A204.1 (cell line): ENCODE measurements at regions not wholly inside any gene's neighbourhood (a gene's known extent, or its start where the extent isn't known, plus 50 kb on each side); places are given as distances from the start of the nearest gene placed in this dataset.

Experiments used
- FAIRE-seq: peaks from 2 replicates; lab custom pipeline; 2012; peaks lifted over from hg19 to GRCh38; lab: Jason Lieb, UNC

DNA sequence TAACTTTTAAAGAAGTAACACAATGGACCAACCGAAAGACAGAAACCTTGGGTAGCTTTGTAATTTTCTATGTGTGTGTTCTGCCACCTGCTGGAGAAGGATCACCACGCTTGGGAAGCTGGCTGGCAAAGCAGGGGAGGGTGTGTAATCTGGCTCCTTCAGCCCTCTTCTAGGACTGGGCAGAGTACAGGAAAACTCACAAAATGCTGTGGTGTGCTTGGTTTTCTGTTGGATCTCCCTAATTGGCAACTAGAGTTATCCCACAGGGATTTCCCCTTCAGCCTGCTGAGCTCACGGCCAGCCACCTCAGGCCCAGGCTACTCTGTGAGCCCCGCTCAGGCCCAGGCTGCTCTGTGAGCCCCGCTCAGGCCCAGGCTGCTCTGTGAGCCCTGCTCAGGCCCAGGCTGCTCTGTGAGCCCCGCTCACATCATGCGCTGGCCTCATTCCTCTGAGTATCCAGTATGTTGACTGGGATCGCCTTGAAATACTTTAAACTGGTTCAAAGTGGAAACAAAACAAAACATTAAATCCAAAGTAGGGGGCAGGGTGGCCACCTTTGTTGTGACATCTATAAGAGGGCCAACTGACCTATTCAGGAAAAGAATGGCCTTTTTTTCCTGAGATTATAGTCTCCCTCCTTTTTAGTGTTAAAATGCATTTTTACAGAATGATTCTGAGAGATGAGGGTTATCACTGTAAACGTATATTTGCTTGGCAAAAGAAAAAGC lies 52.0 kb upstream of the RNU6-8 start:
- FAIRE-seq: peak; percentile 67

DNA sequence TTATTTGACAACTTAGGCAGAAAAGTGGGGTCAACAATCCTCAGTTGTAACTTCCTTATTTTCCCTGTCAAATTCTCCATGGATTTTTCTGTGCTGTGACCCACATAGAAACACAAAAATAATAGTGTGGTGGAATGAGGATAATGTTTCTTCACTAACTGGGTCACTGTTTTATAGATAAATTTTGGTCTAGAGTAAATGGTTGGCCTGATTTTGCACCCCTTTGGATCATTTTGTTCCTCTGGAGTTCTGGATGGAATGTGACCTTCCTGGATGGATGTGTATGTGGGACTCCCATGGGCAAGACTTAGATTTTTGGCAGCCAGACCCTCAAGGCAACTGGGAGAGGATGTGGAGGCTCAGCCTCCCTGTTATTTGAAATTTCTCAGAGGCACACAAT lies 52.7 kb upstream of the RNU6-8 start:
- FAIRE-seq: no peak

DNA sequence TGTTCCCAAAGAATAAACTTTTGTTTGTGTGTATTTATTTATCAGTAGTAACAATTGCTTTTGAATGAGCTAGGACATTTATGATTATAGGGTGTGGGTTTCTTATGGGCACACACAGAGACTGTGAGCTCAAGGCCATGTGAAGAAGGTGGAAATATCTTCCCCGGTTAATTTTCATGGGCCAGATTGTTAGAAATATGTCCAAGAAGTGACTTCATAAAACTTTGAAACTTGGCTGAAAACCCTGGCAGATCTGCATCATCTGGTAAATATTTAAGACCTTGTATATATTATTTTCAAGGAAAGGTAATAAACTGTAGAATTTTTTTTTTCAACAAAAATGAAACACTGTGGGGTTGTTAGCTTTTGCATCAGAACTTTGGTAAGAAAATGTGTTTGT lies 53.5 kb upstream of the RNU6-8 start:
- no peak for FAIRE-seq

DNA sequence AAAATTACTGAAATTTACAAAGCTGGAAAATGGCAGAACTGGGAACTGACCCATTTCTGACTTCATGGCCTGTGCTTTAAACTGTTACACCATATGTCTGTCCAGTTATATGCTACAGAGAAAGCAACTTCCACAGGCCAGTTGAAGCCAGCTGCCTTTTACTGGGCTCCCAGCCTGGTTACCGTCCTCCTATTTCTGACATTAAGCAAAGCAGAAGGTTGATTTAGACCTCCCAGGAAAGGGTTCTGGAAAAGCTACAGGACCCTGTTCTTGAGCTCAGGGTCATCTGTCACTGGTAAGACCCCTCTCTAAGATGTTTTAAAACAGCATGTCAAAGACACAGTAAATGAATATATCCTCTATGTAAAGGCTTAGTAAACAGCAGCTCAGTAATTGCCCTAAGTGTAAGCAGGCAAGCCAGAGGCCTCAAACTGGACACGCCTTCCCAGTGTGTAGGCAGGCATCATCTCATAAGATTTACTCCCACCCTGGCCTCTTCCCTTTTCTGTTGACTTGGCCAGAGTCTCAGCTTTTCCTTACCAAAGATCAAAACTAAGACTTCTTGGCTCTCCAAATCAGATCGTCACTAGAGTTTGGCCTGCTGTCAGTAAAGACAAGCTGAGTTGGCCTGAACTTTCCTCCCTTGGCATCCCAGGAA lies 55.4 kb upstream of the RNU6-8 start:
- FAIRE-seq: no peak

DNA sequence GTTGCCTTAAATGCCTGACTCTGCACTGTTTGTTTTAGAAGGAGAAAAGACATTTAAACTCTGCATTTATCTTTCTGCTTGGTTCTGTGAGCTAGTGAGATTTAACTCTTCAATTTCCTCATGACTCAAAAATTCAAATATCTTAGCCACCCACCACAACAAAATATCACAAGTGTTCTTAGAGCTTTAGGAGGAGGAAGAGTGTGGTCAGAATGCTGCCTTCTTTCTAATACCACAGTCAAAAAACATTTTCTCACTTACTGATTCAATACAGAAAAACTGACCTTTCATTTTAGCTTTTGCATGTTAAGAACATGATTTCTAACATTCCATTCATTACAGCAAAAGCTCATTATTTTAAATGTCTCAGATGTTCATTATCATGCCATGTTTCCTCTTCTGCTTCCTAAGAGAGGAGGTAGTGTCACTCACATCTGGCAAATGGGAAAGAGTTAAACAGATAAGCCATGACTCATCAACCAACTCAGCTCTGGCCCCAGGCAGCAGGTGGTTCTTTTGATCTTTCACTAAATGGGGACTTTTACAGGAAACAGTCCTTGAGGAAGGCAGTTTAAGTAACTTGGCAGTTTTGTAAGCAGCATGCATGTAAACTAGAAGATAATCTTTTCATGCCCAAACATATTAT lies 56.4 kb upstream of the RNU6-8 start:
- no peak for FAIRE-seq

- no peak for FAIRE-seq
Observed at GRCh38 chr14:32263939-32264567, 61.0 kb upstream of the RNU6-8 start.

GRCh38 chr14:32265584-32265983 lies 62.5 kb upstream of the RNU6-8 start:
- no peak for FAIRE-seq

GRCh38 chr14:32277998-32278397 lies 51.1 kb upstream of the AKAP6 start:
- no peak for FAIRE-seq
